ENCODE measurements at regions not wholly inside any gene's neighbourhood (a gene's known extent, or its start where the extent isn't known, plus 50 kb on each side); places are given as distances from the start of the nearest gene placed in this dataset.
"Not testable (repeated sequence)": the region's sequence is repeated elsewhere in the genome, so short reads cannot be mapped to it uniquely, and the experiment has no call there.

- no peak for DNase-seq
These were observed 1020.9 kb downstream of the GATA3 start for GRCh38 chr10:9075420-9075819.

GRCh38 chr10:9076066-9076465, 1021.6 kb downstream of the GATA3 start:
- no peak for DNase-seq

DNA sequence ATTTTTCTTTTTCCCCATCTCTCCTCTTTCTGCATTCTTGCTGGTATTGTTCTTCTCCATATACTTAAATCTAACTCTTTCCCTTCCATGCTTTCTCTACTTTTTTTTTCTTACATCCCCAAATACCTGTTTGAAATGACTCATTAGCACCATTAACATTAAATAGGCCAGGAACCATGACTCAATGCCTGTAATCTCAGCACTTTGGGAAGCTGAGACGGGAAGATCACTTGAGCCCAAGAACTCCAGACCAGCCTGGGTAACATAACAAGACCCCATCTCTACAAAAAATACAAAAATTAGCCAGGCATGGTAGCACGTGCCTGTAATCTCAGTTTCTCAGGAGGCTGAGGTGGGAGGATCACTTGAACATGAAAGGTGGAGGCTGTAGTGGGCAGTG, 1026.8 kb downstream of the GATA3 start:
- DNase-seq, result no peak

- DNase-seq, result no peak
These were observed 1027.5 kb downstream of the GATA3 start for GRCh38 chr10:9081961-9082360.

DNA sequence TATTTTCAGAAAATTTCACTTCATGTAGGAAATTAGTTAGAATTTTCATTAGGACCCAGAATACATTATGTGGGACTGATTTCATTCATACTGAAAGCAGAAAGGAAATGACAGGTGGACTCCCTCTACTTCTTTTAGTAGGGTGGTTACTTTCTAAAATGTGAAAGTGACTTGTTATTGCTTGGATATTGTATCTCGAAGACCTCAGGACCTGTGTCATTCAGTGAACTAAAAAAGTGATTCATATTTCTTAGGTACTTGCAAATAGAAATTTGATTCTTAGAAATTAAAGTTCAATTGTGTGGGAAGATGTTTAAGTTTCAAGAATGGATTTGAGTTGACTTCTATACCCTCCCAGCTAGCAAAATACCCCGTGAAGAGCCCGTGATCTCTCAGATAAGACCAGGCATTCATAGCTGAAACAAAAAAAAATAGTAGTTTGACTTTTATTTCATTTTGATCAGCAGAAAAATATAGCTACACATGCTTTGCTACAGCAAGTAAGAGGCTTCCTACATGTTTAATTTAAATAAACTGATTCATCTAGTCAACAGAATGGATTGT, 1037.1 kb downstream of the GATA3 start:
- DNase-seq, result no peak

GRCh38 chr10:9096288-9096687, 1041.8 kb downstream of the GATA3 start:
- DNase-seq, result no peak

DNA sequence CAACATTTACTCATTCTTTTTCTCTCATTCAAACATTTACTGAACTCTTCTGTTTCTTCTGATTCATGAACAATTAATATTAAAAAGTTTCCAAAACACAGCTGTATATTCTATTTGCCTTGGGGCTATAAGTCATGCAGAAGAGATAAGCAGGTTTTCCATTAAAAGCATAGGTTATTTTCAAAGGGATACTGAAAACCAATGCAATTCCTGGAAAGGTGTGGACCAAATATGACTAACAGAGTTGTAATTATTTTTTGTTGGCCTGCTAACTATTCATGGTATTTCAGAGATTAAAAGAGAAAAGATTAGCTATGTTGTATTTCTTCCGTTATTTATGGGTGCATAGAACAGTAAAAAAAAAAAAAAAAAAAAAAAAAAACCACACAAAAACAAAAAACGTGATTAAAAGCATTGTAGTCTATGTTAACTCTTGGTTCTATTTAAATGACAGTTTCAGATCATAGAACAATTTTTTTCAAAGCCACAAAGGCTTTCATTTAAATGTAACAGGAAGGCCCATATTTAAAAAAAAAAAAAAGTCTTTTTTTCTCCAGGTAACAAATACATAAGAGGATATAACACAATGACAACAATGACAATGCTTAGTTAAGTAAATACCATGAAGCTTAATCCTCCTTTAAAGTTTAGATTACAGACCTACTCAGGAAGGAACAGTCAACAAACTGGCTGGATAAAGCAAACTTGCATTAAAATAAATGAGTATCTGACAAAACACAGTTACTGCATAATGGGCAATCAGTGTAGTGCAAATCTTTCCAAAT, 1042.9 kb downstream of the GATA3 start:
- DNase-seq, result no peak

DNA sequence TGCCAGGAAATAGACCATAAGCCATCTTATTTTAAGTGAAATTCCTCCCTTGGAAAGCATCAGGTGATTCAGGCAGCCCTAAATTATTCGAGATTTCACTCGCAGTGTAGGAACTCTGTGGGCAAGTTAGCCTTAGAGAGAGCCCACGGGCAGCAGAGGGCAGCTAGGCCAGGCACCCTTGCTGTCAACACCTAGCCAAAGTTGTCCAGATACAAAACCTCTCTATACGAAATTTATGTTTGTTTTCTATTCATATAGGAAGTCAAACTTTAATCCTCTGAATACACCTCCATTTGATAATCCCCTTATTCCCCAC, 1043.5 kb downstream of the GATA3 start:
- DNase-seq, result no peak

- no peak for DNase-seq
These were observed 1047.5 kb downstream of the GATA3 start for GRCh38 chr10:9102026-9102425.

DNA sequence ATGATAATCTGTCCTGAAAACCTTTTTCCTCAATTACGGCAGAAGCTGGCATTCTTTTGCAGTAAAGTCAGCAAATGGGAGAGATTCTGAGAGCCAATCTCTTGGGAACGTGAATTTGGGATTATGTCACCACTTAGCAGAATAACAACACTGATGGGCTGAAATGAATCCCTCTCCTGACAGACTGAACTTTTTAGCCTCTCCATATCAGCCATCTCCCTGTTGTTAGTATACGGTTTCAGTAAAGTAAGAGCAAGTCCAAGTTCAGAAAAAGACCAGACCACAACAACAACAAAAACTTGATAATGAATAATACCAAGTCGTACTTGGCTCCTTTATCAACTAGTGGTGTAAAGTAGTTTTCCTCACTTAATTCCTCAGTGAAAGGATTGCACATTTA, 1048.8 kb downstream of the GATA3 start:
- DNase-seq, result no peak

- no peak for DNase-seq
These were observed 1057.5 kb downstream of the GATA3 start for GRCh38 chr10:9111976-9112375.

DNA sequence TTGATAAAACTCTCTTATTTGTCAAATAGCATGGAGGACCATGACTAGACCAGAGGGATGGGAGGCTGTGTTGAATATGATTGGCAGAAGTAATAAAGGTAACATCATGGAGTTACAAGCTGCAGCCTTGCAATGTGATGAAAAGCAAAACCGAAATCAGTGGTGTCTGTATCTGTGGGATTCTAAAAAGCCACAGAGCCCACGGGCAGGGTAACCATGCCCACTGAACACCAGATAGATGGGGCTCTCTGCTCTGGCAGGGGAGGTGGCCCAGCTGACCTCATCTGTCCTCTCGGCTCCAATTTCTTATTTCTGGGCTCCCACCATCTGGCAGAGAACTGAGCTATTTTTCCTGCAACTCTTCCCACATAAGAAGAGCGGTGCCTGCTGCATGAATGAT, 1072.2 kb downstream of the GATA3 start:
- no peak for DNase-seq

- DNase-seq, result no peak
These were observed 1082.9 kb downstream of the GATA3 start for GRCh38 chr10:9137368-9137767.

- DNase-seq, result not testable (repeated sequence)
These were observed 1084.3 kb downstream of the GATA3 start for GRCh38 chr10:9138829-9139228.

DNA sequence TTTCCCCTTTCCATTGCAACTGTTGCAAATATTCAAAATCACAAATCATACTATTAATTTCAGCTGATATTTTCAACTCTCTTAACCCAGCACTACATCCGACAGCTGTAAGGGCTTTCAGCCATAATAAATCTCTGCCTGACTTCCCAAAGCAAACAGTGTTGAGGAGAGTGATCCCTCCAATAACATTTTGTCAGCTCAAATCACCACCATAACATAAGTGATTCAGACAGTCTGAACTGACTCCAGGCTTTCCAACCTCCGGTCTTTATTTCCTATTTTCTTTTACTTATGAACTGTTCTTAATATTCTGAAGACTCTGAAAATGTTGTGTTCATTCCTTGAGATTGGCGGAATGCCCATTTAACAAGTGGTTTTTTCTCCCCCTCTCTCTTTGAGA, 1085.9 kb downstream of the GATA3 start:
- DNase-seq, result no peak

GRCh38 chr10:9147475-9147874, 1093.0 kb downstream of the GATA3 start:
- DNase-seq, result no peak

DNA sequence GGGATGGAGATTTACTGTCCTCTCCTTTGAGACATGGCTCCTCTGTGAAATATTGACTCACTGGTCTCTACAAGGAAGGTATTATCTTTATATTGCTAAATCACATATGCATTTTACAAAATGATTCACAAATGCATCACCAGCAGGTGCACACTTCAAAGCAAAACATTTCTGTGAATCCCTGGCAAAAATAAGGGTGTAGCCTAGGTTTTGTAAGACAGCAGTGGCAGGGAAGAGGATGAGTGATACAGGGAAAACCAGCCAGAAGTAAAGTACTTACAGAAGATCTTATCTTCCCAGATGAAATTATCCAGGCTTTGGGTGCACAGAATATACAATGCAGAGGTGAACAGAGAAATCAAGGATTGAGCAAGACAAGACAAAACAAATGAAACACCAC, 1094.6 kb downstream of the GATA3 start:
- no peak for DNase-seq

GRCh38 chr10:9153057-9153456, 1098.6 kb downstream of the GATA3 start:
- DNase-seq, result not testable (repeated sequence)

DNA sequence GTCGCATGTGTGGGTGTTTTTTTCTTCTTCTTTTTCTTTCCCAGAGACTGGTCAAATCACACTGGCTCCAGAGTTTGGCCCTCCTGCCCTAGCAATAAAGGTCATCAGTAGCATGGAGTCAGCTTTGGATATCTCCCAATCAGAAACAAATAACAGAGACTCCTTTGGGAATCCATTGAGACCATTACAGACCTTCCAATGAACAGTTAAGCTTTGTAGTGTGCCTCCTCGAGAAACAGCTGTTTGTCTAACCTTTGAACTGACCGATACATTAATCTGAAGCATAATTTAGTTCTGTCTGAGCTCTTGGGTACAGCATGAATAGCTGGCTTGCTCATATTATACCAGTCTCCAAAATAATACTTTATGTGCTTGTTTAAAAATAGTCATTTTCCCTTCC, 1103.2 kb downstream of the GATA3 start:
- DNase-seq, result no peak

GRCh38 chr10:9158675-9159074, 1104.2 kb downstream of the GATA3 start:
- DNase-seq, result no peak

- DNase-seq, result no peak
These were observed 1105.8 kb downstream of the GATA3 start for GRCh38 chr10:9160275-9160674.

DNA sequence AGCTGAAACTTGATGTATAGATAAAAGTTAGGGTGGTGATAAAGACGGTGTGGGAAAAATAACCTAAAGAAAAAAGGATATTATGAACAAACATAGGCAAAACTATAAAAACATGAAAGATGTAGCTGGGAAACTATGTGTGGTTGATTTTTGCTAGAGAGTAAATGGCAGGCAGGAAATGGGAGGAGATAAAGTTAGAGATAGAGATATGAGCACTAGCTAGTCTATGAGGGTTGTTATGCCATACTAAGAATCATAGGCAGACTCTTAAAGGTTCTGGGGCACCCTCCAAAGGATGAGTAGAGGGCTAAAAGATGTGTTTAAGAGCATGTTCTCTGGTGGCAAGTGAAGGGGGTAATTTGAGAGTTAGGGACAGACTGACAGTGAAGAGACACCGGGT, 1109.2 kb downstream of the GATA3 start:
- no peak for DNase-seq

DNA sequence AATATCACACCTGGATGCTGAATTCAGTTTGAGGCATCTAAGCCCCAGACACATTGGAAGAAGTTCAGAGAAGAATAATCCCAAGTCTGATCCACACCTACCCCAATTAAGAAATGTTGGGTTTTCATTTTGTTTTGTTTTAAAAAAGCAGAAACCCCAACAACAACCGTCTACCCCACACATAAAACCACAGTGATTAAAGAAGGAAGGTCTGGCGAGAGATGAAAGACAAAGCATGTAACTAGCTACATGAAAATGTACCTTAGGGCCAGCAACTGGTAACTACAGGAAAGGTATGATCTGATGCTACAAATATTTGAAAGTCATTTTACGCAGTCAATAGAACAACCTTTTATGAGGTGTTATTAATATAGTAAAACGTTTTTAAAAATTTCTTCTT, 1112.3 kb downstream of the GATA3 start:
- no peak for DNase-seq

- no peak for DNase-seq
These were observed 1117.8 kb downstream of the GATA3 start for GRCh38 chr10:9172276-9172675.

- no peak for DNase-seq
These were observed 1120.7 kb downstream of the GATA3 start for GRCh38 chr10:9175200-9175599.

All from KG1 (cell line).